H1 (cell line): ENCODE measurements at regions not wholly inside any gene's neighbourhood (a gene's known extent, or its start where the extent isn't known, plus 50 kb on each side); places are given as distances from the start of the nearest gene placed in this dataset.

Source experiments
- CTCF ChIA-PET: fragments of 300-600 bp; sonication (Branson Sonifier 250); formaldehyde crosslinking; loops from one replicate; lab custom pipeline; 2021; ENCODE audit not compliant: partially characterized antibody; lab: Charles Lee
- POLR2A ChIA-PET: fragments of 300-600 bp; sonication (Branson Sonifier 250); formaldehyde crosslinking; loops from one replicate; lab custom pipeline; 2021; ENCODE audit warnings: inconsistent platforms; ENCODE audit not compliant: partially characterized antibody; lab: Charles Lee
- DNase-seq, 2 experiments: peaks; one replicate each; pipeline versions ENCODE4 v3.0.0 to v3.0.0-alpha.2; 2010 to 2022; ENCODE audit warnings: low spot score in 2 of 2, low read depth in 1 of 2, mixed read lengths in 1 of 2
- FAIRE-seq: peaks from 2 replicates; lab custom pipeline; 2011; peaks lifted over from hg19 to GRCh38; lab: Jason Lieb, UNC
- H2AFZ ChIP-seq: 2 replicates; pipeline ENCODE4 v1.8.1; 2012; ENCODE audit warnings: low read length, inconsistent platforms
- H2AK5ac ChIP-seq: 2 replicates; pipeline ENCODE4 v1.6.1; 2013; ENCODE audit warnings: low read depth, low read length
- H2BK120ac ChIP-seq: replicated peaks from 2 replicates; pipeline ENCODE3; 2013; ENCODE audit warnings: low read depth, low read length, inconsistent platforms
- H2BK12ac ChIP-seq: 2 replicates; pipeline ENCODE4 v1.6.1; 2013; ENCODE audit warnings: low read depth, low read length
- H2BK15ac ChIP-seq: 2 replicates; pipeline ENCODE4 v1.6.1; 2013; ENCODE audit warnings: low read length
- H2BK20ac ChIP-seq: 2 replicates; pipeline ENCODE4 v1.6.1; 2013; ENCODE audit warnings: low read length
- H2BK5ac ChIP-seq: 2 replicates; pipeline ENCODE4 v1.6.1; 2013; ENCODE audit warnings: low read depth, low read length
- H3K14ac ChIP-seq: 2 replicates; pipeline ENCODE4 v1.6.1; 2013; ENCODE audit warnings: inconsistent platforms; ENCODE audit not compliant: insufficient read length
- H3K18ac ChIP-seq: 2 replicates; pipeline ENCODE4 v1.6.1; 2013; ENCODE audit warnings: low read length; ENCODE audit errors: extremely low read depth
- H3K23ac ChIP-seq: 2 replicates; pipeline ENCODE4 v1.6.1; 2013; ENCODE audit warnings: inconsistent platforms; ENCODE audit not compliant: insufficient read length
- H3K23me2 ChIP-seq: 2 replicates; pipeline ENCODE4 v1.6.1; 2013; ENCODE audit warnings: low read depth, low read length
- H3K27ac ChIP-seq: 2 replicates; pipeline ENCODE4 v1.6.1; 2011; ENCODE audit warnings: low read depth, low read length, inconsistent platforms
- H3K27me3 ChIP-seq, 4 experiments: replicated peaks in 1 of 4; 1 replicate in 1 of 4; 2 replicates in 3 of 4; pipeline versions ENCODE4 v1.6.1 to v1.8.1; 2011 to 2013; ENCODE audit warnings: low read length in 3 of 4, mild to moderate bottlenecking in 3 of 4, inconsistent platforms in 2 of 4, mixed read lengths in 2 of 4, moderate library complexity in 1 of 4; ENCODE audit not compliant: control insufficient read depth in 3 of 4, insufficient read depth in 3 of 4; ENCODE audit errors: extremely low read depth in 1 of 4
- H3K36me3 ChIP-seq, 4 experiments: 2 replicates each; pipeline versions ENCODE4 v1.6.1 to v1.8.1; 2011 to 2013; ENCODE audit warnings: mild to moderate bottlenecking in 4 of 4, low read length in 3 of 4, moderate library complexity in 2 of 4, control low read depth in 1 of 4, inconsistent platforms in 1 of 4; ENCODE audit not compliant: insufficient read depth in 4 of 4, control insufficient read depth in 2 of 4
- H3K4ac ChIP-seq: replicated peaks from 2 replicates; pipeline ENCODE3; 2013; ENCODE audit warnings: low read length, low read depth, mixed read lengths, inconsistent platforms; ENCODE audit not compliant: insufficient read length
- H3K4me1 ChIP-seq, 4 experiments: replicated peaks in 1 of 4; 1 replicate in 1 of 4; 2 replicates in 3 of 4; pipeline versions ENCODE4 v1.6.1 to v1.8.1; 2011 to 2013; ENCODE audit warnings: low read length in 3 of 4, inconsistent platforms in 2 of 4, mixed read lengths in 1 of 4; ENCODE audit not compliant: insufficient read depth in 4 of 4, control insufficient read depth in 3 of 4
- H3K4me2 ChIP-seq, 2 experiments: 2 replicates each; pipeline versions ENCODE4 v1.6.1 to v1.8.1; 2011 to 2013; ENCODE audit warnings: low read depth in 2 of 2, low read length in 2 of 2, control low read depth in 1 of 2, inconsistent platforms in 1 of 2, mild to moderate bottlenecking in 1 of 2; ENCODE audit not compliant: insufficient read depth in 1 of 2
- H3K4me3 ChIP-seq, 4 experiments: fragments of 200-600, 300-600 bp in 1 of 4; sonication (generic), shearing (Covaris generic), sonication (Bioruptor Twin) in 1 of 4; 2 replicates each; pipeline versions ENCODE4 v1.5.1 to v1.8.1; 2011 to 2016; ENCODE audit warnings: low read length in 4 of 4, low read depth in 3 of 4, control low read depth in 2 of 4, inconsistent platforms in 2 of 4, mild to moderate bottlenecking in 2 of 4, mixed read lengths in 1 of 4, moderate library complexity in 1 of 4; ENCODE audit not compliant: insufficient read depth in 2 of 4; ENCODE audit errors: extremely low read depth in 1 of 4
- H3K56ac ChIP-seq: replicated peaks from 2 replicates; pipeline ENCODE3; 2013; ENCODE audit warnings: low read depth, mild to moderate bottlenecking, mixed read lengths, low read length, inconsistent platforms; ENCODE audit not compliant: insufficient read length
- H3K79me1 ChIP-seq: 2 replicates; pipeline ENCODE4 v1.6.1; 2013; ENCODE audit warnings: low read depth, low read length, control low read depth
- H3K79me2 ChIP-seq, 2 experiments: 2 replicates each; pipeline versions ENCODE4 v1.6.1 to v1.8.1; 2012 to 2013; ENCODE audit warnings: low read length in 2 of 2, mild to moderate bottlenecking in 2 of 2, inconsistent platforms in 1 of 2; ENCODE audit not compliant: insufficient read depth in 2 of 2, control insufficient read depth in 1 of 2
- H3K9ac ChIP-seq, 4 experiments: replicated peaks in 1 of 4; 1 replicate in 1 of 4; 2 replicates in 3 of 4; pipeline versions ENCODE4 v1.6.1 to v1.8.1; 2011 to 2013; ENCODE audit warnings: low read depth in 3 of 4, low read length in 3 of 4, control low read depth in 2 of 4, mild to moderate bottlenecking in 2 of 4, moderate library complexity in 2 of 4, inconsistent platforms in 1 of 4; ENCODE audit errors: extremely low read depth in 1 of 4
- H3K9me3 ChIP-seq, 2 experiments: 2 replicates each; pipeline versions ENCODE4 v1.6.1 to v1.8.1; 2012 to 2013; ENCODE audit warnings: mild to moderate bottlenecking in 2 of 2, moderate library complexity in 2 of 2, control low read depth in 1 of 2, inconsistent platforms in 1 of 2, low read depth in 1 of 2, low read length in 1 of 2, mixed read lengths in 1 of 2; ENCODE audit not compliant: insufficient read depth in 2 of 2
- H4K20me1 ChIP-seq, 2 experiments: replicated peaks in 1 of 2; 2 replicates each; pipeline versions ENCODE3 to v1.8.1; 2011 to 2013; ENCODE audit warnings: inconsistent platforms in 2 of 2, low read length in 2 of 2, mild to moderate bottlenecking in 1 of 2; ENCODE audit not compliant: insufficient read depth in 2 of 2, control insufficient read depth in 1 of 2
- H4K5ac ChIP-seq: 2 replicates; pipeline ENCODE4 v1.6.1; 2013; ENCODE audit warnings: low read length, low read depth, mixed read lengths, inconsistent platforms; ENCODE audit not compliant: insufficient read length
- H4K8ac ChIP-seq: 2 replicates; pipeline ENCODE4 v1.8.0; 2013; ENCODE audit warnings: mild to moderate bottlenecking, moderate library complexity, low read length, inconsistent platforms; ENCODE audit not compliant: insufficient read depth; ENCODE audit errors: extremely low read depth
- H4K91ac ChIP-seq: replicated peaks from 2 replicates; pipeline ENCODE3; 2013; ENCODE audit warnings: low read length, mixed read lengths, inconsistent platforms; ENCODE audit not compliant: insufficient read length
- EP300 ChIP-seq, 2 experiments: IDR thresholded peaks; 1 replicate in 1 of 2; 2 replicates in 1 of 2; pipeline ENCODE4 v1.6.1; 2011 to 2012; ENCODE audit warnings: low read depth in 2 of 2, low read length in 2 of 2, mild to moderate bottlenecking in 2 of 2, borderline replicate concordance in 1 of 2, inconsistent platforms in 1 of 2, moderate library complexity in 1 of 2
- GABPA ChIP-seq: IDR thresholded peaks from 2 replicates; pipeline ENCODE4 v1.6.1; 2011; ENCODE audit warnings: mild to moderate bottlenecking, low read length, moderate library complexity, borderline replicate concordance; ENCODE audit not compliant: insufficient read depth
- KDM1A ChIP-seq: fragments of 200-600, 300-600 bp; sonication (generic); IDR thresholded peaks from 2 replicates; pipeline ENCODE4 v1.7.1; 2016; ENCODE audit warnings: mild to moderate bottlenecking, low read length, borderline replicate concordance
- WGBS, 2 experiments: shearing (Covaris generic) in 1 of 2; methylation state at CpG; one replicate each; pipeline versions ENCODE4 v1.1.6 to v1.1.7; 2013 to 2015; ENCODE audit warnings: low lambda C conversion rate in 2 of 2, mixed read lengths in 2 of 2, inconsistent platforms in 1 of 2, low coverage in 1 of 2, missing lambda C conversion rate in 1 of 2; ENCODE audit not compliant: insufficient replicate concordance in 2 of 2, insufficient coverage in 1 of 2, insufficient read length in 1 of 2; ENCODE audit errors: extremely low coverage in 1 of 2, missing lambda C conversion rate in 1 of 2; 5-methylcytosine and 5-hydroxymethylcytosine counted together

DNA sequence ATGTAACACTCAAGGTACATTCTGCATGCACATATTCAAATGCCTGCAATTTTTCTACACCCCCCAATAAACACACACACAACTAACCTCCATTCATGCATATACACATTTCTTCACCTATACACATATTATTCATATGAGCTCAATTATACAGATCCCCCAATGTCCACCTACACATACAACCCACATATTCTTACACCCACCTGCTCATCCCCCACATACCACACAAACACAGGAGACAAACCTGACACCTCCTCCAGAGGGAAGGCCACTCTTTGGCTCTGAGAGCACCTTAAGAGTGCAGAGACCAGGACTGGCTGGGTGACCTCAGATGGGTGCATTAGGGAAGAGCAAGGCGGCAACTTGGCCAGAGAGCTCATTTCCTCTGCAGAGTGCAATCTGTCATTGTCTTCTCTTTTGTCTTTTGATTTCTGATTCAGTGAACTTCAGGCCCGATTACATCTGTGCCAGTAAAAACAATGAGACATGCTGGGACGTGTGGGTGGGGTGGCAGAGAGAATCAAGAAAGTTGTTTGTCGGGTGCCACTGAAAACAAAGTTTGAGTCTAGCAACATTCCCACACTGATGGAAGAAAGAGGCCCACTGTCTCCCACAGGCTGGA, 208.4 kb downstream of the NXPE2 start:
- POLR2A ChIA-PET = no interaction called here
- Histone ChIP-seq H2AFZ (no peak overlapping the region), H3K4me3 (no peak overlapping the region), H3K79me1 (no peaks in the 10 kb centered on the region), H2AK5ac (no peak overlapping the region), H3K27ac (no peak overlapping the region), H3K79me2 (no peaks in the 10 kb centered on the region), H3K23ac (no peak overlapping the region), H3K9ac (no peak overlapping the region), H4K8ac (no peak overlapping the region), H3K4me2 (no peak overlapping the region), H2BK20ac (no peak overlapping the region), H3K18ac (no peak overlapping the region), H4K91ac (no peak overlapping the region), H3K4ac (no peak overlapping the region), H3K23me2 (no peaks in the 10 kb centered on the region), H4K5ac (no peak overlapping the region), H3K56ac (no peak overlapping the region), H4K20me1 (no peaks in the 10 kb centered on the region), H2BK5ac (no peak overlapping the region), H2BK12ac (no peak overlapping the region), H2BK120ac (no peak overlapping the region), H3K9me3 (no peaks in the 10 kb centered on the region), H3K36me3 (no peaks in the 10 kb centered on the region), H3K14ac (no peak overlapping the region), H3K27me3 (no peaks in the 10 kb centered on the region), H2BK15ac (no peak overlapping the region), H3K4me1 (peaks cover 0 to 6% (median 4%) of the 10 kb centered on the region in 4 experiments; a peak in 3 of 7 replicates)
- CTCF ChIA-PET = interaction anchor here (0.8 to 2.0 kb wide), 4 partner anchors 17 to 283 kb away, joined by 3 to 7 read pairs (median 4); no protein-coding TSS in a partner anchor
- FAIRE-seq (no peak), DNase-seq (no peak)
- 86% methylated on average over 4 of the region's 4 CpGs; no CpG with 5 or more reads in 1 of the 2 experiments for WGBS, 2 experiments
- no peak for TF ChIP-seq EP300 (IDR thresholded peaks at IDR 0.05; ENCODE audit: borderline replicate concordance in 1 of 2, low read depth in 2 of 2, low read length in 2 of 2)
- no peak for TF ChIP-seq GABPA
- TF ChIP-seq KDM1A = no peak
